ENCODE measurements at regions not wholly inside any gene's neighbourhood (a gene's known extent, or its start where the extent isn't known, plus 50 kb on each side); places are given as distances from the start of the nearest gene placed in this dataset.

GRCh38 chr18:39500306-39500705 lies 1934.7 kb upstream of the CELF4 start:
- FAIRE-seq (no peak), DNase-seq (peak in 3 of 5 donors; percentile 20 to 49 (median 31))
- H3K4me1 ChIP-seq (ENCODE audit: control insufficient read depth in 2 of 3, insufficient read depth in 2 of 3, low read depth in 1 of 3, low read length in 3 of 3): no peaks in the 10 kb centered on the region
- H3K27ac ChIP-seq (ENCODE audit: low read depth in 2 of 2, low read length in 2 of 2): no peak overlapping the region
- H3K9ac ChIP-seq (ENCODE audit: low read length in 3 of 3): no peak overlapping the region
- intact Hi-C loops (cut with DNase I): no loop called here
- no peaks in the 10 kb centered on the region for H3K9me3 ChIP-seq (ENCODE audit: control insufficient read depth in 2 of 3, insufficient read depth in 1 of 3, low read length in 3 of 3)
- TF ChIP-seq CTCF (IDR thresholded peaks at IDR 0.05; ENCODE audit: borderline replicate concordance, extremely low read depth, insufficient read depth): no peak
- H3K27me3 ChIP-seq (ENCODE audit: control insufficient read depth, insufficient read depth, low read length): no peaks in the 10 kb centered on the region
- no peak overlapping the region for H3K4me3 ChIP-seq (ENCODE audit: low read length in 3 of 3)
- no peaks in the 10 kb centered on the region for H3K36me3 ChIP-seq (ENCODE audit: control insufficient read depth in 2 of 3, insufficient read depth in 3 of 3, low read length in 3 of 3)

GRCh38 chr18:39497821-39498220 lies 1932.2 kb upstream of the CELF4 start:
- intact Hi-C loops (cut with DNase I): no loop called here
- H3K9ac ChIP-seq (ENCODE audit: low read length in 3 of 3): no peak overlapping the region
- FAIRE-seq: no peak

GRCh38 chr18:39496986-39497385 lies 1931.4 kb upstream of the CELF4 start:
- no peaks in the 10 kb centered on the region for H3K9me3 ChIP-seq (ENCODE audit: control insufficient read depth in 2 of 3, insufficient read depth in 1 of 3, low read length in 3 of 3)
- no peak overlapping the region for H3K9ac ChIP-seq (ENCODE audit: low read length in 3 of 3)
- no peak for TF ChIP-seq CTCF (IDR thresholded peaks at IDR 0.05; ENCODE audit: borderline replicate concordance, extremely low read depth, insufficient read depth)
- intact Hi-C loops (cut with DNase I): no loop called here
- no peak overlapping the region for H3K27ac ChIP-seq (ENCODE audit: low read depth in 2 of 2, low read length in 2 of 2)
- no peaks in the 10 kb centered on the region for H3K4me1 ChIP-seq (ENCODE audit: control insufficient read depth in 2 of 3, insufficient read depth in 2 of 3, low read depth in 1 of 3, low read length in 3 of 3)
- H3K27me3 ChIP-seq (ENCODE audit: control insufficient read depth, insufficient read depth, low read length): no peaks in the 10 kb centered on the region
- DNase-seq (no peak), FAIRE-seq (no peak)
- no peaks in the 10 kb centered on the region for H3K36me3 ChIP-seq (ENCODE audit: control insufficient read depth in 2 of 3, insufficient read depth in 3 of 3, low read length in 3 of 3)
- H3K4me3 ChIP-seq (ENCODE audit: low read length in 3 of 3): no peak overlapping the region

More at GRCh38 chr18:39497821-39498220, 1932.2 kb upstream of the CELF4 start:
- no peak for TF ChIP-seq CTCF (IDR thresholded peaks at IDR 0.05; ENCODE audit: borderline replicate concordance, extremely low read depth, insufficient read depth)
- Histone ChIP-seq H3K36me3 (ENCODE audit: control insufficient read depth in 2 of 3, insufficient read depth in 3 of 3, low read length in 3 of 3) (no peaks in the 10 kb centered on the region), H3K4me3 (ENCODE audit: low read length in 3 of 3) (no peak overlapping the region), H3K27me3 (ENCODE audit: control insufficient read depth, insufficient read depth, low read length) (no peaks in the 10 kb centered on the region), H3K27ac (ENCODE audit: low read depth in 2 of 2, low read length in 2 of 2) (no peak overlapping the region), H3K4me1 (ENCODE audit: control insufficient read depth in 2 of 3, insufficient read depth in 2 of 3, low read depth in 1 of 3, low read length in 3 of 3) (no peaks in the 10 kb centered on the region), H3K9me3 (ENCODE audit: control insufficient read depth in 2 of 3, insufficient read depth in 1 of 3, low read length in 3 of 3) (no peaks in the 10 kb centered on the region)
- no peak for DNase-seq

- DNase-seq: no peak
- no peaks in the 10 kb centered on the region for H3K4me1 ChIP-seq (ENCODE audit: control insufficient read depth in 2 of 3, insufficient read depth in 2 of 3, low read depth in 1 of 3, low read length in 3 of 3)
Observed at GRCh38 chr18:39494211-39494896, 1928.8 kb upstream of the CELF4 start.

More at GRCh38 chr18:39494211-39494896, 1928.8 kb upstream of the CELF4 start:
- H3K36me3 ChIP-seq (ENCODE audit: control insufficient read depth in 2 of 3, insufficient read depth in 3 of 3, low read length in 3 of 3): no peaks in the 10 kb centered on the region
- H3K9me3 ChIP-seq (ENCODE audit: control insufficient read depth in 2 of 3, insufficient read depth in 1 of 3, low read length in 3 of 3): no peaks in the 10 kb centered on the region
- no peaks in the 10 kb centered on the region for H3K27me3 ChIP-seq (ENCODE audit: control insufficient read depth, insufficient read depth, low read length)
- intact Hi-C loops (cut with DNase I): no loop called here
- no peak for FAIRE-seq
- TF ChIP-seq CTCF (IDR thresholded peaks at IDR 0.05; ENCODE audit: borderline replicate concordance, extremely low read depth, insufficient read depth): no peak
- H3K4me3 ChIP-seq (ENCODE audit: low read length in 3 of 3): no peak overlapping the region
- H3K9ac ChIP-seq (ENCODE audit: low read length in 3 of 3): no peak overlapping the region
- H3K27ac ChIP-seq (ENCODE audit: low read depth in 2 of 2, low read length in 2 of 2): no peak overlapping the region
